ENCODE measurements at regions not wholly inside any gene's neighbourhood (a gene's known extent, or its start where the extent isn't known, plus 50 kb on each side); places are given as distances from the start of the nearest gene placed in this dataset.

DNA sequence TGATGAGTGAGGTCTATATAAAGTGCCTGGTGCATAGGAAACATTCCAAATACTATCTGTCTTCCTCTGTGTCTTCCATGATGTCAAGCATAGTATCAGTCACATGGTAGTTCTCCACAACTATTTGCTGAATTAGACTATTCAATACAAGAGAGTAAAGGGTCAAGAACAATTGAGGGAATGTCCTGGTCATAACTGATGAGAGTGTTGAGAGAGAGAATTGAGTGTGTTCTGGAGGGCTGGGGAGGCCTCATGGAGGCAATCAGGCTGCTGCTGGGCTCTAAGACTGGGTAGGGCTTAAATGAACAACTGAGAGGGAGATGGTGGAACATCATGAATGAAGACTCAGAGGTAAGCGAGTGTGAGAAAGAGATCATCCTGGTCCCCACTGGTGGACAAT is 433.7 kb upstream of the ONECUT1 start:
- TF ChIP-seq, protein P1, sequence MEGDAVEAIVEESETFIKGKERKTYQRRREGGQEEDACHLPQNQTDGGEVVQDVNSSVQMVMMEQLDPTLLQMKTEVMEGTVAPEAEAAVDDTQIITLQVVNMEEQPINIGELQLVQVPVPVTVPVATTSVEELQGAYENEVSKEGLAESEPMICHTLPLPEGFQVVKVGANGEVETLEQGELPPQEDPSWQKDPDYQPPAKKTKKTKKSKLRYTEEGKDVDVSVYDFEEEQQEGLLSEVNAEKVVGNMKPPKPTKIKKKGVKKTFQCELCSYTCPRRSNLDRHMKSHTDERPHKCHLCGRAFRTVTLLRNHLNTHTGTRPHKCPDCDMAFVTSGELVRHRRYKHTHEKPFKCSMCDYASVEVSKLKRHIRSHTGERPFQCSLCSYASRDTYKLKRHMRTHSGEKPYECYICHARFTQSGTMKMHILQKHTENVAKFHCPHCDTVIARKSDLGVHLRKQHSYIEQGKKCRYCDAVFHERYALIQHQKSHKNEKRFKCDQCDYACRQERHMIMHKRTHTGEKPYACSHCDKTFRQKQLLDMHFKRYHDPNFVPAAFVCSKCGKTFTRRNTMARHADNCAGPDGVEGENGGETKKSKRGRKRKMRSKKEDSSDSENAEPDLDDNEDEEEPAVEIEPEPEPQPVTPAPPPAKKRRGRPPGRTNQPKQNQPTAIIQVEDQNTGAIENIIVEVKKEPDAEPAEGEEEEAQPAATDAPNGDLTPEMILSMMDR (IDR thresholded peaks at IDR 0.05) = no peak
- no peak for TF ChIP-seq POLR2A (IDR thresholded peaks at IDR 0.05)

All from uterus (tissue), 2 donors.